ENCODE measurements at regions not wholly inside any gene's neighbourhood (a gene's known extent, or its start where the extent isn't known, plus 50 kb on each side); places are given as distances from the start of the nearest gene placed in this dataset.

DNA sequence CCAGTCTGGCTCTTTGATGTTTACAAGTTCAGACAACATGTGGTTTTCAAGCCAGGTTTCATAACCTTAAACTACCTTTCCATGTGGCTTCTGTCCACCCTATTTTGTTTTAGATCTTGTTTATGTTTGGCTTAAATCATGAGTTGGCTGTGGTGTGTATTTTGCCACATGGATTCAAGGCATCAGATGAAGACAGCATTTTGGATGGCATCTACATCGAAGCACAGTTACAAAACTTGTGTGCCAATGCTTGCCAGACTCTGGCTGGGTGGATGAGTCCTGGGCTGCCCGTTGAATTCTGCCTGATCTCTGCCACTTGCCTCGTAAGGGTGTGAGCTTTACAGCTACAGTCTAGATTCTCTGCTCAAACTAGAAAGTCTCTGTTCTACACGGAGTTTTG, 335.3 kb downstream of the MYCN start:
- TF ChIP-seq, protein P1, sequence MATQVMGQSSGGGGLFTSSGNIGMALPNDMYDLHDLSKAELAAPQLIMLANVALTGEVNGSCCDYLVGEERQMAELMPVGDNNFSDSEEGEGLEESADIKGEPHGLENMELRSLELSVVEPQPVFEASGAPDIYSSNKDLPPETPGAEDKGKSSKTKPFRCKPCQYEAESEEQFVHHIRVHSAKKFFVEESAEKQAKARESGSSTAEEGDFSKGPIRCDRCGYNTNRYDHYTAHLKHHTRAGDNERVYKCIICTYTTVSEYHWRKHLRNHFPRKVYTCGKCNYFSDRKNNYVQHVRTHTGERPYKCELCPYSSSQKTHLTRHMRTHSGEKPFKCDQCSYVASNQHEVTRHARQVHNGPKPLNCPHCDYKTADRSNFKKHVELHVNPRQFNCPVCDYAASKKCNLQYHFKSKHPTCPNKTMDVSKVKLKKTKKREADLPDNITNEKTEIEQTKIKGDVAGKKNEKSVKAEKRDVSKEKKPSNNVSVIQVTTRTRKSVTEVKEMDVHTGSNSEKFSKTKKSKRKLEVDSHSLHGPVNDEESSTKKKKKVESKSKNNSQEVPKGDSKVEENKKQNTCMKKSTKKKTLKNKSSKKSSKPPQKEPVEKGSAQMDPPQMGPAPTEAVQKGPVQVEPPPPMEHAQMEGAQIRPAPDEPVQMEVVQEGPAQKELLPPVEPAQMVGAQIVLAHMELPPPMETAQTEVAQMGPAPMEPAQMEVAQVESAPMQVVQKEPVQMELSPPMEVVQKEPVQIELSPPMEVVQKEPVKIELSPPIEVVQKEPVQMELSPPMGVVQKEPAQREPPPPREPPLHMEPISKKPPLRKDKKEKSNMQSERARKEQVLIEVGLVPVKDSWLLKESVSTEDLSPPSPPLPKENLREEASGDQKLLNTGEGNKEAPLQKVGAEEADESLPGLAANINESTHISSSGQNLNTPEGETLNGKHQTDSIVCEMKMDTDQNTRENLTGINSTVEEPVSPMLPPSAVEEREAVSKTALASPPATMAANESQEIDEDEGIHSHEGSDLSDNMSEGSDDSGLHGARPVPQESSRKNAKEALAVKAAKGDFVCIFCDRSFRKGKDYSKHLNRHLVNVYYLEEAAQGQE (IDR thresholded peaks at IDR 0.05; ENCODE audit: insufficient read depth in 1 of 2, low read depth in 2 of 2, low read length in 2 of 2) = no peak
- no peak for TF ChIP-seq SIN3A (IDR thresholded peaks at IDR 0.05; ENCODE audit: borderline replicate concordance, insufficient read depth, low read length)
- no peak for TF ChIP-seq POLR2AphosphoS5 (IDR thresholded peaks at IDR 0.05; ENCODE audit: low read depth, low read length)
- TF ChIP-seq TAF1 (IDR thresholded peaks at IDR 0.05; ENCODE audit: borderline replicate concordance, insufficient read depth, low read length) = no peak
- TF ChIP-seq FOXP2 (optimal IDR thresholded peaks at IDR 0.05; ENCODE audit: borderline replicate concordance, extremely low read depth, extremely low read length, insufficient read depth) = no peak
